Pancreas (tissue), 10 donors: ENCODE measurements at regions not wholly inside any gene's neighbourhood (a gene's known extent, or its start where the extent isn't known, plus 50 kb on each side); places are given as distances from the start of the nearest gene placed in this dataset.

ENCODE experiments used
- ATAC-seq, 4 donors: fragments of 200-7000 bp; cut with Tn5 transposase; one replicate each; pipeline versions ENCODE4 v1.8.0 to v1.9.1; 2020; ENCODE audit warnings: mild to moderate bottlenecking in 4 of 4, moderate library complexity in 4 of 4
- DNase-seq, 6 donors: peaks; one replicate each; pipeline ENCODE4 v3.0.0-alpha.2; 2020
- FAIRE-seq: peaks from 2 replicates; lab custom pipeline; 2012; peaks lifted over from hg19 to GRCh38; lab: Jason Lieb, UNC
- H3K27ac ChIP-seq, 4 donors: fragments of 200-600 bp; sonication (generic); 1 replicate in 3 of 4; 2 replicates in 1 of 4; pipeline versions ENCODE4 v1.5.0 to v1.8.0; 2020
- H3K27me3 ChIP-seq, 4 donors: fragments of 200-600 bp; one replicate each; pipeline ENCODE4 v1.8.0; 2021
- H3K36me3 ChIP-seq, 3 donors: fragments of 200-600 bp; sonication (generic) in 1 of 3; one replicate each; pipeline versions ENCODE4 v1.5.0 to v1.8.0; 2020 to 2021
- H3K4me1 ChIP-seq, 3 donors: fragments of 200-600 bp; one replicate each; pipeline ENCODE4 v1.8.0; 2021
- H3K4me3 ChIP-seq, 4 donors: fragments of 200-600 bp; sonication (generic) in 2 of 4; one replicate each; pipeline versions ENCODE4 v1.5.0 to v1.8.0; 2020 to 2021
- H3K9me3 ChIP-seq, 4 donors: fragments of 200-600 bp; one replicate each; pipeline ENCODE4 v1.8.0; 2021
- WGBS, 2 donors: extraction: QIAGEN DNeasy Blood & Tissue Kit; methylation state at CpG; one replicate each; pipeline ENCODE4 v1.1.7; 2013; 5-methylcytosine and 5-hydroxymethylcytosine counted together
- intact Hi-C, 3 donors: fragments of 100-400 bp; cut with DNase I; formaldehyde crosslinking; loops; one replicate each; pipeline versions ENCODE4 v1.11.1 to v1.14.2; 2022
- TF ChIP-seq, protein P1 (sequence below), 4 donors: fragments of 200-600 bp; sonication (generic) in 3 of 4; IDR thresholded peaks; one replicate each; pipeline versions ENCODE4 v1.5.0 to v1.8.0; 2021; ENCODE audit warnings: antibody characterized with exemption in 4 of 4
- donor health status: healthy with polysubstance abuse.
- donor health status: DM: no; HTN: no; CAD: no; lungs with moderate emphysema.
- donor health status: DM: no; HTN: no; CAD: no.
- donor health status: control.
- donor health status: control.
- donor health status: Bipolar disorder and iron deficiency.
- donor health status: DM: yes; HTN: yes; CAD: no.
- donor health status: DM: no; HTN: no; CAD: no.
- donor health status: DM: no; HTN: no; CAD: no.
- donor health status: DM: yes; HTN: yes; CAD: no.

DNA sequence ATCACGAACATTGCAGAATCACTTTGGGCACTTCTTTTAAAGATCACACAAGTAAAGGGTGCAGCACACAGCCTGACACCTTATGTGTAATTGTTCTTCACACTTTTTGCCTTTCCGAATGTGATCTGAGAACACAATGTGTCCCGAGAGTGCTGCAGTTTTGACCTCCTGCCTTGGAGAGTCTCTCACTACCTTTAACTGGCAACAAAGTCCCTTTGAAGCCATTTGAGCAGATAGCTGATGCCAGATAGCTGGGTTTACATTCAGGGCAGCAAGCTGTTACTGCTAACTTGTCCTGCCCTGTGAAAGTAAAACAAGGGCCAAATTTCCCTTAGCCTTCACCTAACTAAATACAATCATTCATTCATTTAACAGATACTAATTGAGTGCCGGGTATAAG lies 411.0 kb upstream of the DYNLRB2 start:
- Histone ChIP-seq H3K4me1 (no peaks in the 10 kb centered on the region), H3K36me3 (no peaks in the 10 kb centered on the region), H3K9me3 (no peaks in the 10 kb centered on the region), H3K27ac (no peak overlapping the region), H3K27me3 (no peaks in the 10 kb centered on the region), H3K4me3 (no peak overlapping the region)
- DNase-seq (no peak), FAIRE-seq (no peak), ATAC-seq (no peak)
- TF ChIP-seq, protein P1, sequence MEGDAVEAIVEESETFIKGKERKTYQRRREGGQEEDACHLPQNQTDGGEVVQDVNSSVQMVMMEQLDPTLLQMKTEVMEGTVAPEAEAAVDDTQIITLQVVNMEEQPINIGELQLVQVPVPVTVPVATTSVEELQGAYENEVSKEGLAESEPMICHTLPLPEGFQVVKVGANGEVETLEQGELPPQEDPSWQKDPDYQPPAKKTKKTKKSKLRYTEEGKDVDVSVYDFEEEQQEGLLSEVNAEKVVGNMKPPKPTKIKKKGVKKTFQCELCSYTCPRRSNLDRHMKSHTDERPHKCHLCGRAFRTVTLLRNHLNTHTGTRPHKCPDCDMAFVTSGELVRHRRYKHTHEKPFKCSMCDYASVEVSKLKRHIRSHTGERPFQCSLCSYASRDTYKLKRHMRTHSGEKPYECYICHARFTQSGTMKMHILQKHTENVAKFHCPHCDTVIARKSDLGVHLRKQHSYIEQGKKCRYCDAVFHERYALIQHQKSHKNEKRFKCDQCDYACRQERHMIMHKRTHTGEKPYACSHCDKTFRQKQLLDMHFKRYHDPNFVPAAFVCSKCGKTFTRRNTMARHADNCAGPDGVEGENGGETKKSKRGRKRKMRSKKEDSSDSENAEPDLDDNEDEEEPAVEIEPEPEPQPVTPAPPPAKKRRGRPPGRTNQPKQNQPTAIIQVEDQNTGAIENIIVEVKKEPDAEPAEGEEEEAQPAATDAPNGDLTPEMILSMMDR (IDR thresholded peaks at IDR 0.05): no peak
- WGBS, 2 donors: 53 to 57% methylated on average over 4 of the region's 4 CpGs
- intact Hi-C loops: no loop called here

GRCh38 chr16:80125677-80126076 lies 415.1 kb upstream of the DYNLRB2 start:
- no peaks in the 10 kb centered on the region for H3K9me3 ChIP-seq
- H3K4me3 ChIP-seq: no peak overlapping the region
- no peaks in the 10 kb centered on the region for H3K27me3 ChIP-seq
- peak in 4 of 6 donors; percentile 6 to 28 (median 14) for DNase-seq
- no peaks in the 10 kb centered on the region for H3K36me3 ChIP-seq
- WGBS, 2 donors: 79% methylated on average over 5 of the region's 5 CpGs
- ATAC-seq: peak in 2 of 4 donors; percentile 22 to 39
- intact Hi-C loops: no loop called here
- H3K27ac ChIP-seq: no peak overlapping the region
- TF ChIP-seq, protein P1 (IDR thresholded peaks at IDR 0.05): no peak
- no peaks in the 10 kb centered on the region for H3K4me1 ChIP-seq
- FAIRE-seq: no peak

DNA sequence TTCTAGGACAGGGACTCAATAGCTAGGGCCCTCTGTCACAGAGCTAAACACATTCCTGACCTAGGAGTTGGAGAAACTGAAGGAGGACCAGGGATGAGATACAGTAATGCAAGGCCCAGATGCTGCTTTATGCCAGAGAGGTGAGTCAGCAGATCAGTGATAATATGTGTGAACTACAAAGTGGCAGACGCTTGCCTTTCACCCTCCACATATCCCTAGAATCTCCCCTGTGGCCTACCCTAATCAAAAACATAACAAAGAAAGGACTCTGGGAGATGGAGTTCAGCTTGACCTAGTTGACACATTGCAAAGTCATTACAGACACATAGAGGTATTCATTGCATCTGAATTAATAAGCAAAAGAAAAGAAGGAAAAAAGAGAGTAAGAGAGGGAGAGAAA lies 417.6 kb upstream of the DYNLRB2 start:
- FAIRE-seq: no peak

GRCh38 chr16:80122115-80122514 lies 418.7 kb upstream of the DYNLRB2 start:
- Histone ChIP-seq H3K27ac (no peak overlapping the region), H3K27me3 (no peaks in the 10 kb centered on the region), H3K36me3 (no peaks in the 10 kb centered on the region), H3K4me1 (no peaks in the 10 kb centered on the region), H3K9me3 (no peaks in the 10 kb centered on the region), H3K4me3 (no peak overlapping the region)
- intact Hi-C loops: no loop called here
- TF ChIP-seq, protein P1 (IDR thresholded peaks at IDR 0.05): no peak
- FAIRE-seq (no peak), DNase-seq (peak in 1 of 6 donors; percentile 2), ATAC-seq (peak in 2 of 4 donors; percentile 24 to 30)
- 28 to 31% methylated on average over 9 of the region's 9 CpGs for WGBS, 2 donors

More for the DNA sequence above, 417.6 kb upstream of the DYNLRB2 start:
- Histone ChIP-seq H3K27me3 (no peaks in the 10 kb centered on the region), H3K9me3 (no peaks in the 10 kb centered on the region), H3K4me3 (no peak overlapping the region), H3K27ac (no peak overlapping the region), H3K4me1 (no peaks in the 10 kb centered on the region), H3K36me3 (no peaks in the 10 kb centered on the region)
- DNase-seq (no peak), ATAC-seq (no peak)
- 68 to 74% methylated on average over 1 of the region's 1 CpG for WGBS, 2 donors
- intact Hi-C loops: no loop called here
- TF ChIP-seq, protein P1 (IDR thresholded peaks at IDR 0.05): no peak

GRCh38 chr16:80121522-80121909 lies 419.3 kb upstream of the DYNLRB2 start:
- intact Hi-C loops: no loop called here
- H3K4me1 ChIP-seq: no peaks in the 10 kb centered on the region
- H3K4me3 ChIP-seq: no peak overlapping the region
- TF ChIP-seq, protein P1 (IDR thresholded peaks at IDR 0.05): no peak
- DNase-seq (no peak), FAIRE-seq (no peak), ATAC-seq (no peak)
- H3K27ac ChIP-seq: no peak overlapping the region
- 66 to 77% methylated on average over 3 of the region's 3 CpGs for WGBS, 2 donors
- H3K27me3 ChIP-seq: no peaks in the 10 kb centered on the region
- H3K36me3 ChIP-seq: no peaks in the 10 kb centered on the region
- H3K9me3 ChIP-seq: no peaks in the 10 kb centered on the region
